Lower leg skin (tissue), 3 donors: ENCODE measurements at regions not wholly inside any gene's neighbourhood (a gene's known extent, or its start where the extent isn't known, plus 50 kb on each side); places are given as distances from the start of the nearest gene placed in this dataset.

ENCODE experiments used
- POLR2A ChIP-seq, 2 donors: fragments of 450-650 bp; IDR thresholded peaks; one replicate each; pipeline ENCODE4 v1.6.1; 2016 to 2017; ENCODE audit warnings: antibody characterized with exemption in 2 of 2, mild to moderate bottlenecking in 1 of 2, moderate library complexity in 1 of 2
- TF ChIP-seq, protein P1 (sequence below), 3 donors: fragments of 450-650 bp; IDR thresholded peaks; one replicate each; pipeline ENCODE4 v1.5.1; 2016; ENCODE audit warnings: antibody characterized with exemption in 3 of 3, mild to moderate bottlenecking in 3 of 3, moderate library complexity in 2 of 3

- TF ChIP-seq, protein P1, sequence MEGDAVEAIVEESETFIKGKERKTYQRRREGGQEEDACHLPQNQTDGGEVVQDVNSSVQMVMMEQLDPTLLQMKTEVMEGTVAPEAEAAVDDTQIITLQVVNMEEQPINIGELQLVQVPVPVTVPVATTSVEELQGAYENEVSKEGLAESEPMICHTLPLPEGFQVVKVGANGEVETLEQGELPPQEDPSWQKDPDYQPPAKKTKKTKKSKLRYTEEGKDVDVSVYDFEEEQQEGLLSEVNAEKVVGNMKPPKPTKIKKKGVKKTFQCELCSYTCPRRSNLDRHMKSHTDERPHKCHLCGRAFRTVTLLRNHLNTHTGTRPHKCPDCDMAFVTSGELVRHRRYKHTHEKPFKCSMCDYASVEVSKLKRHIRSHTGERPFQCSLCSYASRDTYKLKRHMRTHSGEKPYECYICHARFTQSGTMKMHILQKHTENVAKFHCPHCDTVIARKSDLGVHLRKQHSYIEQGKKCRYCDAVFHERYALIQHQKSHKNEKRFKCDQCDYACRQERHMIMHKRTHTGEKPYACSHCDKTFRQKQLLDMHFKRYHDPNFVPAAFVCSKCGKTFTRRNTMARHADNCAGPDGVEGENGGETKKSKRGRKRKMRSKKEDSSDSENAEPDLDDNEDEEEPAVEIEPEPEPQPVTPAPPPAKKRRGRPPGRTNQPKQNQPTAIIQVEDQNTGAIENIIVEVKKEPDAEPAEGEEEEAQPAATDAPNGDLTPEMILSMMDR (IDR thresholded peaks at IDR 0.05), result no peak
- no peak for TF ChIP-seq POLR2A (IDR thresholded peaks at IDR 0.05)
Measured at GRCh38 chr22:47335460-47335859, 573.0 kb downstream of the TBC1D22A start.
